ENCODE measurements at regions not wholly inside any gene's neighbourhood (a gene's known extent, or its start where the extent isn't known, plus 50 kb on each side); places are given as distances from the start of the nearest gene placed in this dataset.

GRCh38 chr5:154663424-154663823 is 91.8 kb upstream of the LARP1 start:
- CTCF ChIA-PET: no interaction called here
- intact Hi-C loops (cut with micrococcal nuclease; ENCODE audit: unreplicated experiment): no loop called here
- Mint-ChIP-seq H3K27ac (ENCODE audit: unreplicated experiment) (no peak overlapping the region), H3K27me3 (ENCODE audit: unreplicated experiment) (no peaks in the 10 kb centered on the region), H3K36me3 (ENCODE audit: insufficient read depth, unreplicated experiment) (no peaks in the 10 kb centered on the region), H3K9me3 (ENCODE audit: low read depth, unreplicated experiment) (peaks cover 6% of the 10 kb centered on the region), H3K4me1 (ENCODE audit: low read depth, unreplicated experiment) (no peaks in the 10 kb centered on the region), H3K4me3 (ENCODE audit: low read depth, unreplicated experiment) (no peak overlapping the region)
- no peak for TF ChIP-seq CTCF (IDR thresholded peaks at IDR 0.05; ENCODE audit: unreplicated experiment)
- no peak for DNase-seq
- no TSS peak for BruUV-seq (replicated peaks)

- CTCF ChIA-PET: interaction anchor here (0.5 to 1.1 kb wide), 5 partner anchors 50 to 204 kb away, joined by 3 to 8 read pairs (median 4); partner anchors contain the start of gene CNOT8
- Mint-ChIP-seq H3K36me3 (ENCODE audit: insufficient read depth, unreplicated experiment) (no peaks in the 10 kb centered on the region), H3K4me3 (ENCODE audit: low read depth, unreplicated experiment) (no peak overlapping the region), H3K9me3 (ENCODE audit: low read depth, unreplicated experiment) (no peaks in the 10 kb centered on the region), H3K27ac (ENCODE audit: unreplicated experiment) (no peak overlapping the region), H3K27me3 (ENCODE audit: unreplicated experiment) (no peaks in the 10 kb centered on the region), H3K4me1 (ENCODE audit: low read depth, unreplicated experiment) (peaks cover 5% of the 10 kb centered on the region)
- no TSS peak for BruUV-seq (replicated peaks)
- intact Hi-C loops (cut with micrococcal nuclease; ENCODE audit: unreplicated experiment): loop anchor here (5.0 kb wide), 1 partner anchor 348 kb away; no protein-coding TSS in a partner anchor
- TF ChIP-seq CTCF (IDR thresholded peaks at IDR 0.05; ENCODE audit: unreplicated experiment): no peak
- DNase-seq: no peak
Observed at GRCh38 chr5:154654486-154655371, 100.4 kb upstream of the LARP1 start.

- BruUV-seq (replicated peaks): no TSS peak
- no peak for TF ChIP-seq CTCF (IDR thresholded peaks at IDR 0.05; ENCODE audit: unreplicated experiment)
- H3K27me3 Mint-ChIP-seq (ENCODE audit: unreplicated experiment): no peaks in the 10 kb centered on the region
- DNase-seq: no peak
- intact Hi-C loops (cut with micrococcal nuclease; ENCODE audit: unreplicated experiment): loop anchor here (5.0 kb wide), 1 partner anchor 348 kb away; no protein-coding TSS in a partner anchor
- H3K27ac Mint-ChIP-seq (ENCODE audit: unreplicated experiment): no peak overlapping the region
- CTCF ChIA-PET: interaction anchor here (0.5 to 0.7 kb wide), 3 partner anchors 60 to 205 kb away, joined by 3 to 4 read pairs (median 3); partner anchors contain the start of gene CNOT8
- H3K36me3 Mint-ChIP-seq (ENCODE audit: insufficient read depth, unreplicated experiment): no peaks in the 10 kb centered on the region
- peaks cover 5% of the 10 kb centered on the region for H3K4me1 Mint-ChIP-seq (ENCODE audit: low read depth, unreplicated experiment)
- H3K9me3 Mint-ChIP-seq (ENCODE audit: low read depth, unreplicated experiment): no peaks in the 10 kb centered on the region
- H3K4me3 Mint-ChIP-seq (ENCODE audit: low read depth, unreplicated experiment): no peak overlapping the region
Observed at GRCh38 chr5:154653764-154654485, 101.3 kb upstream of the LARP1 start.

GRCh38 chr5:154653418-154653763 is 101.8 kb upstream of the LARP1 start:
- no peak for DNase-seq
- TF ChIP-seq CTCF (IDR thresholded peaks at IDR 0.05; ENCODE audit: unreplicated experiment): no peak
- CTCF ChIA-PET: interaction anchor here (0.6 to 0.7 kb wide), 2 partner anchors 144 to 155 kb away, joined by 3 read pairs; no protein-coding TSS in a partner anchor
- no TSS peak for BruUV-seq (replicated peaks)
- no peaks in the 10 kb centered on the region for H3K36me3 Mint-ChIP-seq (ENCODE audit: insufficient read depth, unreplicated experiment)
- no peaks in the 10 kb centered on the region for H3K27me3 Mint-ChIP-seq (ENCODE audit: unreplicated experiment)
- no peak overlapping the region for H3K27ac Mint-ChIP-seq (ENCODE audit: unreplicated experiment)
- H3K4me1 Mint-ChIP-seq (ENCODE audit: low read depth, unreplicated experiment): peaks cover 5% of the 10 kb centered on the region
- intact Hi-C loops (cut with micrococcal nuclease; ENCODE audit: unreplicated experiment): loop anchor here (5.0 kb wide), 1 partner anchor 349 kb away; no protein-coding TSS in a partner anchor
- no peak overlapping the region for H3K4me3 Mint-ChIP-seq (ENCODE audit: low read depth, unreplicated experiment)
- H3K9me3 Mint-ChIP-seq (ENCODE audit: low read depth, unreplicated experiment): no peaks in the 10 kb centered on the region
